22Rv1 (cell line): ENCODE measurements at regions not wholly inside any gene's neighbourhood (a gene's known extent, or its start where the extent isn't known, plus 50 kb on each side); places are given as distances from the start of the nearest gene placed in this dataset.
"Not testable (repeated sequence)": the region's sequence is repeated elsewhere in the genome, so short reads cannot be mapped to it uniquely, and the experiment has no call there.

ENCODE experiments used
- H3K27ac ChIP-seq: fragments of 450-650 bp; 2 replicates; pipeline ENCODE4 v1.5.1; 2017
- CTCF ChIP-seq: fragments of 450-650 bp; IDR thresholded peaks from 2 replicates; pipeline ENCODE4 v1.5.1; 2017; ENCODE audit warnings: mild to moderate bottlenecking
- ZFX ChIP-seq: fragments of 450-650 bp; IDR thresholded peaks from 2 replicates; pipeline ENCODE4 v1.6.1; 2017; ENCODE audit warnings: antibody characterized with exemption, borderline replicate concordance

GRCh38 chr9:81317939-81318338 lies 371.4 kb downstream of the TLE1 start:
- TF ChIP-seq ZFX: no peak
- no peak for TF ChIP-seq CTCF
- no peak overlapping the region for H3K27ac ChIP-seq

GRCh38 chr9:81317223-81317622 lies 372.1 kb downstream of the TLE1 start:
- no peak overlapping the region for H3K27ac ChIP-seq

GRCh38 chr9:81314490-81314889 lies 374.9 kb downstream of the TLE1 start:
- no peak overlapping the region for H3K27ac ChIP-seq
- no peak for TF ChIP-seq ZFX
- no peak for TF ChIP-seq CTCF

More at GRCh38 chr9:81317223-81317622, 372.1 kb downstream of the TLE1 start:
- no peak for TF ChIP-seq ZFX
- no peak for TF ChIP-seq CTCF

- TF ChIP-seq ZFX (no peak), CTCF (no peak)
Measured at GRCh38 chr9:81313877-81314276, 375.5 kb downstream of the TLE1 start.

GRCh38 chr9:81312346-81312745 lies 377.0 kb downstream of the TLE1 start:
- no peak for TF ChIP-seq ZFX
- TF ChIP-seq CTCF: no peak
- no peak overlapping the region for H3K27ac ChIP-seq

More at GRCh38 chr9:81313877-81314276, 375.5 kb downstream of the TLE1 start:
- no peak overlapping the region for H3K27ac ChIP-seq

GRCh38 chr9:81308404-81308803 lies 380.9 kb downstream of the TLE1 start:
- no peak overlapping the region for H3K27ac ChIP-seq
- TF ChIP-seq ZFX (no peak), CTCF (no peak)

- H3K27ac ChIP-seq: not testable (repeated sequence)
Measured at GRCh38 chr9:81307791-81308190, 381.6 kb downstream of the TLE1 start.

GRCh38 chr9:81305561-81306182 lies 383.7 kb downstream of the TLE1 start:
- no peak for TF ChIP-seq ZFX
- no peak for TF ChIP-seq CTCF
- no peak overlapping the region for H3K27ac ChIP-seq
